Type B pancreatic cell (in vitro differentiated cells): ENCODE measurements at regions not wholly inside any gene's neighbourhood (a gene's known extent, or its start where the extent isn't known, plus 50 kb on each side); places are given as distances from the start of the nearest gene placed in this dataset.

Experiments
- DNase-seq: peaks from one replicate; pipeline ENCODE4 v3.0.0; 2021; ENCODE audit warnings: mixed read lengths; ENCODE audit not compliant: unreplicated experiment; ENCODE audit errors: extremely low spot score
- H3K27ac Mint-ChIP-seq: 2 replicates; pipeline ENCODE4 v1.8.0; 2021; ENCODE audit warnings: mild to moderate bottlenecking, mixed read lengths
- H3K27me3 Mint-ChIP-seq: 2 replicates; pipeline ENCODE4 v1.8.0; 2021; ENCODE audit warnings: mixed read lengths
- H3K36me3 Mint-ChIP-seq: 2 replicates; pipeline ENCODE4 v1.8.0; 2021; ENCODE audit warnings: mixed read lengths
- H3K4me1 Mint-ChIP-seq: one replicate; pipeline ENCODE4 v1.8.0; 2021; ENCODE audit warnings: mixed read lengths; ENCODE audit not compliant: unreplicated experiment
- H3K4me3 Mint-ChIP-seq: 2 replicates; pipeline ENCODE4 v1.8.0; 2021; ENCODE audit warnings: mild to moderate bottlenecking, mixed read lengths
- H3K9me3 Mint-ChIP-seq: 2 replicates; pipeline ENCODE4 v1.8.0; 2021; ENCODE audit warnings: mixed read lengths
- CTCF ChIP-seq: fragments of 200-600 bp; sonication (generic); conservative IDR thresholded peaks from 2 replicates; pipeline ENCODE4 v1.5.0; 2021; ENCODE audit warnings: antibody characterized with exemption, mild to moderate bottlenecking

GRCh38 chr15:88745065-88745464 lies 58.2 kb upstream of the ACAN start:
- TF ChIP-seq CTCF = no peak
- H3K9me3 Mint-ChIP-seq = no peaks in the 10 kb centered on the region
- H3K36me3 Mint-ChIP-seq = no peaks in the 10 kb centered on the region
- H3K4me1 Mint-ChIP-seq = no peaks in the 10 kb centered on the region
- no peak for DNase-seq
- H3K4me3 Mint-ChIP-seq = no peak overlapping the region
- H3K27ac Mint-ChIP-seq = no peak overlapping the region
- peaks cover 27% of the 10 kb centered on the region for H3K27me3 Mint-ChIP-seq

- Mint-ChIP-seq H3K4me1 (no peaks in the 10 kb centered on the region), H3K4me3 (no peak overlapping the region), H3K27ac (no peak overlapping the region), H3K9me3 (no peaks in the 10 kb centered on the region), H3K36me3 (no peaks in the 10 kb centered on the region), H3K27me3 (peaks cover 25% of the 10 kb centered on the region)
- no peak for TF ChIP-seq CTCF
- no peak for DNase-seq
Observed at GRCh38 chr15:88745696-88746095, 57.5 kb upstream of the ACAN start.

GRCh38 chr15:88746451-88746850 lies 56.8 kb upstream of the ACAN start:
- Mint-ChIP-seq H3K4me3 (no peak overlapping the region), H3K36me3 (no peaks in the 10 kb centered on the region), H3K27me3 (peaks cover 30% of the 10 kb centered on the region), H3K27ac (no peak overlapping the region), H3K4me1 (no peaks in the 10 kb centered on the region), H3K9me3 (no peaks in the 10 kb centered on the region)
- no peak for TF ChIP-seq CTCF
- no peak for DNase-seq

- no peaks in the 10 kb centered on the region for H3K9me3 Mint-ChIP-seq
- H3K27me3 Mint-ChIP-seq = peaks cover 34% of the 10 kb centered on the region
- no peaks in the 10 kb centered on the region for H3K36me3 Mint-ChIP-seq
- H3K27ac Mint-ChIP-seq = no peak overlapping the region
- no peaks in the 10 kb centered on the region for H3K4me1 Mint-ChIP-seq
- no peak for DNase-seq
- no peak overlapping the region for H3K4me3 Mint-ChIP-seq
- no peak for TF ChIP-seq CTCF
Observed at GRCh38 chr15:88747111-88747510, 56.1 kb upstream of the ACAN start.

- Mint-ChIP-seq H3K4me1 (no peaks in the 10 kb centered on the region), H3K4me3 (no peak overlapping the region), H3K9me3 (no peaks in the 10 kb centered on the region), H3K27me3 (peaks cover 37% of the 10 kb centered on the region), H3K36me3 (no peaks in the 10 kb centered on the region), H3K27ac (no peak overlapping the region)
- no peak for DNase-seq
- TF ChIP-seq CTCF = no peak
Observed at GRCh38 chr15:88747631-88748030, 55.6 kb upstream of the ACAN start.

- Mint-ChIP-seq H3K27ac (no peak overlapping the region), H3K4me3 (no peak overlapping the region), H3K36me3 (no peaks in the 10 kb centered on the region), H3K9me3 (no peaks in the 10 kb centered on the region), H3K27me3 (peaks cover 41% of the 10 kb centered on the region), H3K4me1 (no peaks in the 10 kb centered on the region)
- DNase-seq = no peak
- no peak for TF ChIP-seq CTCF
Observed at GRCh38 chr15:88748081-88748480, 55.2 kb upstream of the ACAN start.
